AG09309 (cell line): ENCODE measurements at regions not wholly inside any gene's neighbourhood (a gene's known extent, or its start where the extent isn't known, plus 50 kb on each side); places are given as distances from the start of the nearest gene placed in this dataset.
"Not testable (repeated sequence)": the region's sequence is repeated elsewhere in the genome, so short reads cannot be mapped to it uniquely, and the experiment has no call there.

Experiments used
- DNase-seq: peaks from one replicate; pipeline ENCODE4 v3.0.0-alpha.2; 2010; ENCODE audit warnings: low read depth
- H3K4me3 ChIP-seq: 2 replicates; pipeline ENCODE4 v1.5.1; 2011; ENCODE audit warnings: mild to moderate bottlenecking, low read depth, low read length, moderate library complexity; ENCODE audit not compliant: control insufficient read depth
- TF ChIP-seq, protein P1 (sequence below): IDR thresholded peaks from 2 replicates; pipeline ENCODE4 v1.5.1; 2011; ENCODE audit warnings: mild to moderate bottlenecking, low read depth, low read length, inconsistent platforms; ENCODE audit not compliant: insufficient read depth, control insufficient read depth; ENCODE audit errors: missing control alignments

DNA sequence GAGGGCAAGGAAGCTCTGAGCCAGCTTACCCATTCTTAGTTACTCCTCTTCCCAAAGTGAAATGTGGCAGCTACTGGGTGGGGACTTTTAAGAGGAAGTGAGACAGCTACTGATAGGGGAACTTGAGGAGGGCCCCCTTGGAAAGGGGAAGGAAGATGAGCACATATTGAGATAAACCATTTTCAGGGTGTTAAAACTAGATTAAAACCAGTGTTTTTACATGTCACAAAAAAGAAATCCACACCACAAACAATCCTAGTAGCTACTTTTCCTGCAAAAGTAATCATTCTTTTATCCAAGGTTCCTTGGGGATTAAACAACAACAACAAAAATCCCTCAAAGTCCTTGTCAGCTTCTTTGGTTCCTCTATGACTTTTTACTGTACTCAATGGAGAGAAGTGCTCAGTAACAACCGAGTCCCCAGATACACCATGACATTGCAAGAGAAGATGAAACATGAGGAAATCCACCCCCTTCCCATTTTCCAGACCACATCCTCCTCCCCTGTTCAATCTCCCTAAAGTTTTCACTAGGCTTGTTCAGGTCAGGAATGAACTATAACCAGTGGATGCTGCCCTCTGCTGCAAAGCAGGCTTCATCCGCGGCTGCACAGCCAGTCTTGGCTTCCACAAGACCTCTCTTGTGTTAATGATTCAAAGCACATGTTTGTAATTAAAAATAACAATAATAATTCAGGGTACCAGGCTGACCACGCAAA is 113.5 kb upstream of the TMEM164 start:
- H3K4me3 ChIP-seq, result no peak overlapping the region
- no peak for DNase-seq

DNA sequence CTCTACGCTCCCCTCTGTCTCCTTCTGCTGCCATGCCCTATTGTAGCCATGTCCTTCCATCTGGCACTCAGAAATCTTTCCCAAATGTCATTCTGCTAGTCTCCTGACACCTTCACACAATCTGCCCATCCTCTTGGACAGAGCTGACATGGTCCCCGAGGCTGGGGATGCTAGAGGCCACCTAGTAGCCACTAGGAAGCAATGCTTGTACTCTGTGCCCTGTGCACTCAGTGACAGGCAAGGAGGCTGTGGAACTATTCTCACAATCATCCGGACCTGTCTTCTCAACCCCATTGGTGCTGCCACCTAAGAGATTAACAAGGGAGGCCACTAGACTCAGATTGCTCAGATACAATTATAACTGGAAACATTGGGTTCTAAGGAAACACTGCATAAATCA is 112.6 kb upstream of the TMEM164 start:
- TF ChIP-seq, protein P1, sequence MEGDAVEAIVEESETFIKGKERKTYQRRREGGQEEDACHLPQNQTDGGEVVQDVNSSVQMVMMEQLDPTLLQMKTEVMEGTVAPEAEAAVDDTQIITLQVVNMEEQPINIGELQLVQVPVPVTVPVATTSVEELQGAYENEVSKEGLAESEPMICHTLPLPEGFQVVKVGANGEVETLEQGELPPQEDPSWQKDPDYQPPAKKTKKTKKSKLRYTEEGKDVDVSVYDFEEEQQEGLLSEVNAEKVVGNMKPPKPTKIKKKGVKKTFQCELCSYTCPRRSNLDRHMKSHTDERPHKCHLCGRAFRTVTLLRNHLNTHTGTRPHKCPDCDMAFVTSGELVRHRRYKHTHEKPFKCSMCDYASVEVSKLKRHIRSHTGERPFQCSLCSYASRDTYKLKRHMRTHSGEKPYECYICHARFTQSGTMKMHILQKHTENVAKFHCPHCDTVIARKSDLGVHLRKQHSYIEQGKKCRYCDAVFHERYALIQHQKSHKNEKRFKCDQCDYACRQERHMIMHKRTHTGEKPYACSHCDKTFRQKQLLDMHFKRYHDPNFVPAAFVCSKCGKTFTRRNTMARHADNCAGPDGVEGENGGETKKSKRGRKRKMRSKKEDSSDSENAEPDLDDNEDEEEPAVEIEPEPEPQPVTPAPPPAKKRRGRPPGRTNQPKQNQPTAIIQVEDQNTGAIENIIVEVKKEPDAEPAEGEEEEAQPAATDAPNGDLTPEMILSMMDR, result no peak
- DNase-seq, result no peak
- H3K4me3 ChIP-seq, result no peak overlapping the region

More for the DNA sequence above, 113.5 kb upstream of the TMEM164 start:
- TF ChIP-seq, protein P1, result peak; percentile 53

DNA sequence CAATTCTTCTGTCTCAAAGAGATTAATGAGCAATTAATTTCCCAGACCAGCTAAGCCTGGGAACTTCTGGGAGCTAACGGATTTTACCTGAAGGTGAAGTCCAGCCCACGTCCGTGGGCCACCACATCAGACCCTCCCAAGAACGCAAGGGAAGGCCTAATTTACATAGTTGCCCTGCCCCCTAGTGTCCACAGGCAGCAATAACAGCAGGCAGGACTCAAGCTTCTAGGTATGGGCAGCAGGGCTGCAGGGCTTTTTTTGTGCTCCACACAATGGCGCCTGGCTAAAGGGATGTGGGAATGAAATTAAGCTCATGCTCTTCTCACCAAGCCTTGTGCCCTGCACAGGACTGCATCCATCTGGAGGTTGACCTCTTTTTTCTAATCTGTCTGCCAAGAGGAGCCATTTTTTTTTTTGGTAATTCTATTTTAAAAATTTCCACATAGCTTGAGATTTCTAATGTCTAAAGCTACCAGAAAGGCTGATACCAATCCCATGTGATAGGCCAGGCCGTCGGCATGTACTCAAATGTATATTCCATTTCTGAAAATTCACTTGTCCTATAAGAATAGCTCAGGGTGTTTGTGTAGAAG is 111.9 kb upstream of the TMEM164 start:
- no peak overlapping the region for H3K4me3 ChIP-seq
- DNase-seq, result peak; percentile 10
- TF ChIP-seq, protein P1, result peak; percentile 92

DNA sequence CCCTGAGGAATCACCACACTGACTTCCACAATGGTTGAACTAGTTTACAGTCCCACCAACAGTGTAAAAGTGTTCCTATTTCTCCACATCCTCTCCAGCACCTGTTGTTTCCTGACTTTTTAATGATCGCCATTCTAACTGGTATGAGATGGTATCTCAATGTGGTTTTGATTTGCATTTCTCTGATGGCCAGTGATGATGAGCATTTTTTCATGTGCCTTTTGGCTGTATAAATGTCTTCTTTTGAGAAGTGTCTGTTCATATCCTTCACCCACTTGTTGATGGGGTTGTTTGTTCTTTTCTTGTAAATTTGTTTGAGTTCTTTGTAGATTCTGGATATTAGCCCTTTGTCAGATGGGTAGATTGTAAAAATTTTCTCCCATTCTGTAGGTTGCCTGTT is 106.9 kb upstream of the TMEM164 start:
- not testable (repeated sequence) for DNase-seq, H3K4me3 ChIP-seq

DNA sequence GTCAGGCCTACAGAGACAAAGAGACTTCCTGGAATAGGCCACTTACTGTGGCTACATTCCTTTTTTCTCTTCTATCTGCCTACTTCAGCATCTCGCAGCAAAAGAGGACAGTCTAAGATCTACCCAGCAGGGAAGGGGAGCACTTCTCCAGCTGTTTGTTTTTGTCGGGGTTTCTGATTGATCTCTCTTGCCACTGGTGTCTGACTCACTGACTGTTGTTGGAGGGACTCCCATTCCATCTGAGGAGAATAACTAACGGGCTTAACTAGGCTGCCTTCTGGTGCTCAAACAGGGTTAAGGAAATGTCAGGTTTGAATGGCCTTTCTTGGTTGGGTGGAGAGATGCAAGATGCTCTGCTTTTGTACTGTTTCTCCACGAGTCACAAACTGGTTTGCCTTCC is 100.2 kb upstream of the TMEM164 start:
- TF ChIP-seq, protein P1, result no peak
- DNase-seq, result peak; percentile 1
- H3K4me3 ChIP-seq, result no peak overlapping the region

DNA sequence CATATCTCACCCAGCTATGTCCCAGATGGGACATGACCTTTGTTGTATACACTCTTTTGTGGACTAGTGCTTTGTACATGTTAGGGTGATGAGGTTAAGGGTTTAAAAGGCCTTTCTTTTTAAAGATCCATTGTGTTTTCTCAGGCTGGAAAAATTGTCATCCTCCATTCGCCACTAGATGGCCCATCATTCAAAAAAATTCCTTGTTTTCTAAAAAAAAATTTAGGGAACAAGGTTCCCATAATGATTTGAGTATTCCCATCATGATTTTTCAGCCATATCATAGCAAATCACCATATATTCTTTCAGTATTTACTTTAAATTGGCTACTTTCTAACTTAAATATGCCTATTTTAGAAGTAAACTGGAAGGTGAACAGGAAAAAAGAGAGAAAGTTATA is 91.9 kb upstream of the TMEM164 start:
- no peak for DNase-seq
- H3K4me3 ChIP-seq, result no peak overlapping the region
- TF ChIP-seq, protein P1, result peak; percentile 60

DNA sequence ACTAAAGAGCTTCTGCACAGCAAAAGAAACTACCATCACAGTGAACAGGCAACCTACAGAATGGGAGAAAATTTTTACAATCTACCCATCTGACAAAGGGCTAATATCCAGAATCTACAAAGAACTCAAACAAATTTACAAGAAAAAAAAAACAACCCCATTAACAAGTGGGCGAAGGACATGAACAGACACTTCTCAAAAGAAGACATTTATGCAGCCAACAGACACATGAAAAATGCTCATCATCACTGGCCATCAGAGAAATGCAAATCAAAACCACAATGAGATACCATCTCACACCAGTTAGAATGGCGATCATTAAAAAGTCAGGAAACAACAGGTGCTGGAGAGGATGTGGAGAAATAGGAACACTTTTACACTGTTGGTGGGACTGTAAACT is 89.9 kb upstream of the TMEM164 start:
- DNase-seq, H3K4me3 ChIP-seq: not testable (repeated sequence)
